K562 (cell line): ENCODE measurements at regions not wholly inside any gene's neighbourhood (a gene's known extent, or its start where the extent isn't known, plus 50 kb on each side); places are given as distances from the start of the nearest gene placed in this dataset.

Source experiments
- ATAC-seq: fragments of 200-7000 bp; cut with Tn5 transposase; 3 replicates; pipeline ENCODE4 v1.9.1; 2020; ENCODE audit warnings: moderate library complexity
- BruUV-seq: library from RNA; stranded (reverse); fragments of 400-500 nt; replicated peaks from 2 replicates; lab custom pipeline; 2021; lab: Mats Ljungman, UMichigan
- CTCF ChIA-PET: fragments of 300-600 bp; formaldehyde crosslinking; extraction: SDS; loops from one replicate; lab custom pipeline; 2021; ENCODE audit warnings: low intra/inter-chr PET ratio; lab: Yijun Ruan, JAX
- POLR2A ChIA-PET: fragments of 300-600, 350-650 bp; sonication (Branson Sonifier 250); formaldehyde crosslinking; extraction: SDS; loops from one replicate; lab custom pipeline; 2021; ENCODE audit warnings: antibody characterized with exemption, inconsistent platforms; lab: Yijun Ruan, JAX
- DNase-seq, 4 experiments: peaks; one replicate each; pipeline versions ENCODE4 v3.0.0 to v3.0.0-alpha.2; 2011 to 2018; ENCODE audit warnings: low spot score in 3 of 4, mixed read lengths in 3 of 4; ENCODE audit errors: extremely low read depth in 1 of 4
- FAIRE-seq: peaks from 2 replicates; lab custom pipeline; 2011; peaks lifted over from hg19 to GRCh38; lab: Jason Lieb, UNC
- H2AFZ ChIP-seq: 2 replicates; pipeline ENCODE4 v1.6.0; 2011; ENCODE audit warnings: low read depth, low read length, control low read depth, inconsistent platforms
- H3K27ac ChIP-seq: fragments of 200-600 bp; 3 replicates; pipeline ENCODE4 v1.8.0; 2011; ENCODE audit warnings: low read depth, mild to moderate bottlenecking, control low read depth, inconsistent platforms, low read length, moderate library complexity, mixed read lengths; ENCODE audit errors: extremely low read depth
- H3K27me3 ChIP-seq, 2 experiments: fragments of 300-600 bp in 1 of 2; 2 replicates in 1 of 2; 3 replicates in 1 of 2; pipeline versions ENCODE4 v1.6.0 to v1.8.0; 2011; ENCODE audit warnings: inconsistent platforms in 2 of 2, low read length in 2 of 2, mild to moderate bottlenecking in 1 of 2, mixed read lengths in 1 of 2, moderate library complexity in 1 of 2; ENCODE audit not compliant: control insufficient read depth in 2 of 2, insufficient read depth in 2 of 2
- H3K36me3 ChIP-seq: fragments of 300-600 bp; 3 replicates; pipeline ENCODE4 v1.8.0; 2011; ENCODE audit warnings: mild to moderate bottlenecking, low read length, inconsistent platforms; ENCODE audit not compliant: control insufficient read depth, insufficient read depth
- H3K4me1 ChIP-seq, 2 experiments: fragments of 200-600 bp in 1 of 2; replicated peaks in 1 of 2; 2 replicates in 1 of 2; 3 replicates in 1 of 2; pipeline versions ENCODE4 v1.5.1 to v1.8.0; 2011; ENCODE audit warnings: inconsistent platforms in 2 of 2, low read length in 2 of 2, mild to moderate bottlenecking in 1 of 2, mixed read lengths in 1 of 2, moderate library complexity in 1 of 2; ENCODE audit not compliant: control insufficient read depth in 2 of 2, insufficient read depth in 2 of 2
- H3K4me2 ChIP-seq: 2 replicates; pipeline ENCODE4 v1.6.1; 2011; ENCODE audit warnings: low read length, control low read depth, inconsistent platforms, mixed read lengths; ENCODE audit not compliant: insufficient read depth
- H3K4me3 ChIP-seq: fragments of 200-600 bp; sonication (generic), shearing (Covaris generic); 2 replicates; pipeline ENCODE4 v1.5.1; 2016; ENCODE audit warnings: control low read depth, inconsistent platforms
- H3K79me2 ChIP-seq: fragments of 200-600 bp; 3 replicates; pipeline ENCODE4 v1.8.0; 2011; ENCODE audit warnings: low read length, inconsistent platforms; ENCODE audit not compliant: control insufficient read depth, insufficient read depth
- H3K9ac ChIP-seq, 2 experiments: 2 replicates each; pipeline versions ENCODE4 v1.6.0 to v1.6.1; 2011; ENCODE audit warnings: low read depth in 2 of 2, low read length in 2 of 2, control low read depth in 1 of 2, inconsistent platforms in 1 of 2, mild to moderate bottlenecking in 1 of 2, mixed read lengths in 1 of 2; ENCODE audit not compliant: insufficient read depth in 1 of 2
- H3K9me1 ChIP-seq: one replicate; pipeline ENCODE4 v1.6.0; 2011; ENCODE audit warnings: inconsistent platforms, mild to moderate bottlenecking, low read length, moderate library complexity; ENCODE audit not compliant: control insufficient read depth, insufficient read depth
- H3K9me3 ChIP-seq: replicated peaks from 2 replicates; pipeline ENCODE4 v1.5.1; 2011; ENCODE audit warnings: low read depth, low read length, inconsistent platforms; ENCODE audit not compliant: control insufficient read depth, insufficient read depth
- H4K20me1 ChIP-seq: replicated peaks from 2 replicates; pipeline ENCODE4 v1.6.1; 2011; ENCODE audit warnings: low read length, inconsistent platforms, mixed read lengths; ENCODE audit not compliant: control insufficient read depth, insufficient read depth
- ESRRA ChIP-seq: fragments of 450-650 bp; IDR thresholded peaks from 2 replicates; pipeline ENCODE4 v1.6.1; 2014; ENCODE audit warnings: low read depth, mild to moderate bottlenecking, moderate library complexity, borderline replicate concordance
- PYGO2 ChIP-seq: fragments of 450-650 bp; IDR thresholded peaks from 2 replicates; pipeline ENCODE4 v1.6.1; 2016; ENCODE audit warnings: mild to moderate bottlenecking, missing genetic modification characterization, moderate library complexity, missing compliant biosample characterization
- TCF3 ChIP-seq: sonication (generic); formaldehyde crosslinking; IDR thresholded peaks from 2 replicates; pipeline ENCODE4 v1.4.0; 2020; ENCODE audit warnings: mild to moderate bottlenecking, missing genetic modification reagents
- TEAD4 ChIP-seq, 2 experiments: sonication (generic) in 1 of 2; formaldehyde crosslinking in 1 of 2; IDR thresholded peaks; 2 replicates each; pipeline versions ENCODE4 v1.6.1 to v1.8.0; 2012 to 2022; ENCODE audit warnings: borderline replicate concordance in 1 of 2, inconsistent platforms in 1 of 2, low read length in 1 of 2, mild to moderate bottlenecking in 1 of 2, missing genetic modification reagents in 1 of 2
- ZNF444 ChIP-seq: fragments of 250-450 bp; sonication (Bioruptor Pico); IDR thresholded peaks from 2 replicates; pipeline ENCODE4 v1.4.0; 2020; ENCODE audit warnings: mild to moderate bottlenecking, moderate library complexity
- ZNF79 ChIP-seq: fragments of 250-450 bp; sonication (Bioruptor Pico); IDR thresholded peaks from 2 replicates; pipeline ENCODE4 v1.4.0; 2020; ENCODE audit warnings: low read depth, mild to moderate bottlenecking, moderate library complexity
- WGBS: fragments of 100-300 bp; shearing (Covaris generic); methylation state at CpG from one replicate; pipeline ENCODE4 v1.1.6; 2016; ENCODE audit warnings: low coverage, mixed read lengths; ENCODE audit not compliant: insufficient coverage; ENCODE audit errors: missing lambda C conversion rate; 5-methylcytosine and 5-hydroxymethylcytosine counted together
- in situ Hi-C: fragments of 300-500 bp; cut with MboI; formaldehyde crosslinking; loops from 4 replicates; pipeline ENCODE4 v1.15.0; 2018; ENCODE audit warnings: inconsistent platforms, mixed read lengths
- intact Hi-C: fragments of 100-400 bp; cut with micrococcal nuclease; formaldehyde crosslinking; loops from 2 replicates; pipeline ENCODE4 v1.14.2; 2022
- TF ChIP-seq, protein P1 (sequence below), 2 experiments: fragments of 450-650 bp in 1 of 2; IDR thresholded peaks; 2 replicates each; pipeline ENCODE4 v1.6.1; 2011 to 2017; ENCODE audit warnings: low read depth in 2 of 2, antibody characterized with exemption in 1 of 2, borderline replicate concordance in 1 of 2, low read length in 1 of 2, mild to moderate bottlenecking in 1 of 2, mixed read lengths in 1 of 2; ENCODE audit not compliant: control insufficient read depth in 1 of 2
- TF ChIP-seq, protein P2 (sequence below): fragments of 250-450 bp; sonication (Bioruptor Pico); IDR thresholded peaks from 2 replicates; pipeline ENCODE4 v1.5.0; 2021; ENCODE audit warnings: mild to moderate bottlenecking, borderline replicate concordance
- TF ChIP-seq, protein P3 (sequence below): fragments of 250-450 bp; sonication (Bioruptor Pico); IDR thresholded peaks from 2 replicates; pipeline ENCODE4 v1.5.0; 2022; ENCODE audit warnings: mild to moderate bottlenecking
- TF ChIP-seq, protein P4 (sequence below): sonication (generic); formaldehyde crosslinking; IDR thresholded peaks from 2 replicates; pipeline ENCODE4 v1.8.0; 2022; ENCODE audit warnings: mild to moderate bottlenecking, missing genetic modification reagents

DNA sequence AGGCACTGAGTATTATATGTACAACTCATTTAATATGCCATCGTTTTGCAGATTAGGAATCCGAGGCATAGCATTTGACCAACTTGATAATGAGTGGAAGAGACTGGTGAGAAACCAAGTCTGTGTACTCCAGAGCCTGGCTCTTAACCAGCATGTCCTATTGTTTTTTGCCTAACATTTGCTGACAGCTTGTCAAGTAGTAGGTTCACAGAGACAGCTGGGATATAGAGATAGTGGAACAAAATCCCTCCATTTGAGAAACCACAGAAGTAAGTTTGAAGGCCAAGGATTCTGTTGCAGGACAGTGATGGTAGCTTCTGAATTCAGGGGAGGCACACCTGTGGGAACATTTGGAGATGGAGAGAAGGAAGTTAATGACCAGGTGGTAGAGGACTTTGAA lies 206.9 kb upstream of the PRPS1L1 start:
- in situ Hi-C loops: no loop called here
- ATAC-seq (peak; percentile 76), DNase-seq (peak in 3 of 4 experiments; percentile 12 to 42 (median 13)), FAIRE-seq (peak; percentile 48)
- Histone ChIP-seq H3K4me1 (no peaks in the 10 kb centered on the region; a peak in 2 of 5 replicates), H3K4me2 (no peak overlapping the region), H4K20me1 (no peaks in the 10 kb centered on the region), H3K9me3 (0 out of 2 replicates have a peak, but pooled peaks cover 3% of the 10 kb centered on the region), H3K9ac (no peak overlapping the region), H3K4me3 (no peak overlapping the region), H3K79me2 (no peaks in the 10 kb centered on the region), H3K27ac (no peak overlapping the region), H3K9me1 (no peaks in the 10 kb centered on the region), H3K36me3 (no peaks in the 10 kb centered on the region), H2AFZ (no peak overlapping the region), H3K27me3 (no peaks in the 10 kb centered on the region)
- WGBS: 0% methylated on average over 2 of the region's 2 CpGs
- no TSS peak for BruUV-seq
- CTCF ChIA-PET: no interaction called here
- intact Hi-C loops: no loop called here
- POLR2A ChIA-PET: no interaction called here
- TF ChIP-seq, protein P1, sequence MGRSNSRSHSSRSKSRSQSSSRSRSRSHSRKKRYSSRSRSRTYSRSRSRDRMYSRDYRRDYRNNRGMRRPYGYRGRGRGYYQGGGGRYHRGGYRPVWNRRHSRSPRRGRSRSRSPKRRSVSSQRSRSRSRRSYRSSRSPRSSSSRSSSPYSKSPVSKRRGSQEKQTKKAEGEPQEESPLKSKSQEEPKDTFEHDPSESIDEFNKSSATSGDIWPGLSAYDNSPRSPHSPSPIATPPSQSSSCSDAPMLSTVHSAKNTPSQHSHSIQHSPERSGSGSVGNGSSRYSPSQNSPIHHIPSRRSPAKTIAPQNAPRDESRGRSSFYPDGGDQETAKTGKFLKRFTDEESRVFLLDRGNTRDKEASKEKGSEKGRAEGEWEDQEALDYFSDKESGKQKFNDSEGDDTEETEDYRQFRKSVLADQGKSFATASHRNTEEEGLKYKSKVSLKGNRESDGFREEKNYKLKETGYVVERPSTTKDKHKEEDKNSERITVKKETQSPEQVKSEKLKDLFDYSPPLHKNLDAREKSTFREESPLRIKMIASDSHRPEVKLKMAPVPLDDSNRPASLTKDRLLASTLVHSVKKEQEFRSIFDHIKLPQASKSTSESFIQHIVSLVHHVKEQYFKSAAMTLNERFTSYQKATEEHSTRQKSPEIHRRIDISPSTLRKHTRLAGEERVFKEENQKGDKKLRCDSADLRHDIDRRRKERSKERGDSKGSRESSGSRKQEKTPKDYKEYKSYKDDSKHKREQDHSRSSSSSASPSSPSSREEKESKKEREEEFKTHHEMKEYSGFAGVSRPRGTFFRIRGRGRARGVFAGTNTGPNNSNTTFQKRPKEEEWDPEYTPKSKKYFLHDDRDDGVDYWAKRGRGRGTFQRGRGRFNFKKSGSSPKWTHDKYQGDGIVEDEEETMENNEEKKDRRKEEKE (IDR thresholded peaks at IDR 0.05; ENCODE audit: borderline replicate concordance in 1 of 2, control insufficient read depth in 1 of 2, low read depth in 2 of 2, low read length in 1 of 2): no peak
- peak; percentile 76 for TF ChIP-seq TCF3 (CRISPR knock-in tag)
- TF ChIP-seq PYGO2 (tag): no peak
- TF ChIP-seq, protein P2, sequence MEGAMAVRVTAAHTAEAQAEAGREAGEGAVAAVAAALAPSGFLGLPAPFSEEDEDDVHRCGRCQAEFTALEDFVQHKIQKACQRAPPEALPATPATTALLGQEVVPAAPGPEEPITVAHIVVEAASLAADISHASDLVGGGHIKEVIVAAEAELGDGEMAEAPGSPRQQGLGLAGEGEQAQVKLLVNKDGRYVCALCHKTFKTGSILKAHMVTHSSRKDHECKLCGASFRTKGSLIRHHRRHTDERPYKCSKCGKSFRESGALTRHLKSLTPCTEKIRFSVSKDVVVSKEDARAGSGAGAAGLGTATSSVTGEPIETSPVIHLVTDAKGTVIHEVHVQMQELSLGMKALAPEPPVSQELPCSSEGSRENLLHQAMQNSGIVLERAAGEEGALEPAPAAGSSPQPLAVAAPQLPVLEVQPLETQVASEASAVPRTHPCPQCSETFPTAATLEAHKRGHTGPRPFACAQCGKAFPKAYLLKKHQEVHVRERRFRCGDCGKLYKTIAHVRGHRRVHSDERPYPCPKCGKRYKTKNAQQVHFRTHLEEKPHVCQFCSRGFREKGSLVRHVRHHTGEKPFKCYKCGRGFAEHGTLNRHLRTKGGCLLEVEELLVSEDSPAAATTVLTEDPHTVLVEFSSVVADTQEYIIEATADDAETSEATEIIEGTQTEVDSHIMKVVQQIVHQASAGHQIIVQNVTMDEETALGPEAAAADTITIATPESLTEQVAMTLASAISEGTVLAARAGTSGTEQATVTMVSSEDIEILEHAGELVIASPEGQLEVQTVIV: no peak
- TF ChIP-seq ZNF79 (CRISPR knock-in tag): no peak
- TF ChIP-seq ESRRA: no peak
- TF ChIP-seq, protein P3, sequence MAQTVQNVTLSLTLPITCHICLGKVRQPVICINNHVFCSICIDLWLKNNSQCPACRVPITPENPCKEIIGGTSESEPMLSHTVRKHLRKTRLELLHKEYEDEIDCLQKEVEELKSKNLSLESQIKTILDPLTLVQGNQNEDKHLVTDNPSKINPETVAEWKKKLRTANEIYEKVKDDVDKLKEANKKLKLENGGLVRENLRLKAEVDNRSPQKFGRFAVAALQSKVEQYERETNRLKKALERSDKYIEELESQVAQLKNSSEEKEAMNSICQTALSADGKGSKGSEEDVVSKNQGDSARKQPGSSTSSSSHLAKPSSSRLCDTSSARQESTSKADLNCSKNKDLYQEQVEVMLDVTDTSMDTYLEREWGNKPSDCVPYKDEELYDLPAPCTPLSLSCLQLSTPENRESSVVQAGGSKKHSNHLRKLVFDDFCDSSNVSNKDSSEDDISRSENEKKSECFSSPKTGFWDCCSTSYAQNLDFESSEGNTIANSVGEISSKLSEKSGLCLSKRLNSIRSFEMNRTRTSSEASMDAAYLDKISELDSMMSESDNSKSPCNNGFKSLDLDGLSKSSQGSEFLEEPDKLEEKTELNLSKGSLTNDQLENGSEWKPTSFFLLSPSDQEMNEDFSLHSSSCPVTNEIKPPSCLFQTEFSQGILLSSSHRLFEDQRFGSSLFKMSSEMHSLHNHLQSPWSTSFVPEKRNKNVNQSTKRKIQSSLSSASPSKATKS (CRISPR knock-in tag): no peak
- peak; percentile 66 for TF ChIP-seq TEAD4 (IDR thresholded peaks at IDR 0.05; ENCODE audit: low read length)
- TF ChIP-seq TEAD4 (CRISPR knock-in tag; IDR thresholded peaks at IDR 0.05; ENCODE audit: borderline replicate concordance): no peak
- TF ChIP-seq, protein P4, sequence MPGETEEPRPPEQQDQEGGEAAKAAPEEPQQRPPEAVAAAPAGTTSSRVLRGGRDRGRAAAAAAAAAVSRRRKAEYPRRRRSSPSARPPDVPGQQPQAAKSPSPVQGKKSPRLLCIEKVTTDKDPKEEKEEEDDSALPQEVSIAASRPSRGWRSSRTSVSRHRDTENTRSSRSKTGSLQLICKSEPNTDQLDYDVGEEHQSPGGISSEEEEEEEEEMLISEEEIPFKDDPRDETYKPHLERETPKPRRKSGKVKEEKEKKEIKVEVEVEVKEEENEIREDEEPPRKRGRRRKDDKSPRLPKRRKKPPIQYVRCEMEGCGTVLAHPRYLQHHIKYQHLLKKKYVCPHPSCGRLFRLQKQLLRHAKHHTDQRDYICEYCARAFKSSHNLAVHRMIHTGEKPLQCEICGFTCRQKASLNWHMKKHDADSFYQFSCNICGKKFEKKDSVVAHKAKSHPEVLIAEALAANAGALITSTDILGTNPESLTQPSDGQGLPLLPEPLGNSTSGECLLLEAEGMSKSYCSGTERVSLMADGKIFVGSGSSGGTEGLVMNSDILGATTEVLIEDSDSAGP (CRISPR knock-in tag): no peak
- no peak for TF ChIP-seq ZNF444
